Limb (tissue), 2 donors: ENCODE measurements at regions not wholly inside any gene's neighbourhood (a gene's known extent, or its start where the extent isn't known, plus 50 kb on each side); places are given as distances from the start of the nearest gene placed in this dataset.

ENCODE experiments used
- DNase-seq, 2 donors: peaks; one replicate each; pipeline ENCODE4 v3.0.0-alpha.2; 2016; ENCODE audit errors: extremely low spot score in 2 of 2

DNA sequence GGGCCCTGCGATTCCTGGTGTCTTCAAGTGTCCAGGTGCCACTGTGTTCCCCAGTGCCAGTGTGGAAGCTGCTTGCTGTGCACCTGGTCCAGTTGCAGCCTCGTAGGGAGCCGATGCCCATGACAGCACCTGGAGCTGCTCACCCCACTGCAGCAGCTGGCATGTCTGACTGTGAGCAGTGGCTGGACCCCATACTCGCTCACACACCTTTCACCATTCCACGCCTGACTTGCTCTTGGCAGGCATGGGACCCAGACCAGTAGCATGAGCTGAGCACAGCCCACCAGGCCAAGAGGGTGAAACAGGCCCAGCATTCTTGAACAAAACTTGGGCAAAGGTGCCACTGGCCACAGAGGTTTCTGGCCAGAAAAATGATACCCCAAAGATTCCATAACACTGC lies 124.5 kb upstream of the THY1 start:
- no peak for DNase-seq

DNA sequence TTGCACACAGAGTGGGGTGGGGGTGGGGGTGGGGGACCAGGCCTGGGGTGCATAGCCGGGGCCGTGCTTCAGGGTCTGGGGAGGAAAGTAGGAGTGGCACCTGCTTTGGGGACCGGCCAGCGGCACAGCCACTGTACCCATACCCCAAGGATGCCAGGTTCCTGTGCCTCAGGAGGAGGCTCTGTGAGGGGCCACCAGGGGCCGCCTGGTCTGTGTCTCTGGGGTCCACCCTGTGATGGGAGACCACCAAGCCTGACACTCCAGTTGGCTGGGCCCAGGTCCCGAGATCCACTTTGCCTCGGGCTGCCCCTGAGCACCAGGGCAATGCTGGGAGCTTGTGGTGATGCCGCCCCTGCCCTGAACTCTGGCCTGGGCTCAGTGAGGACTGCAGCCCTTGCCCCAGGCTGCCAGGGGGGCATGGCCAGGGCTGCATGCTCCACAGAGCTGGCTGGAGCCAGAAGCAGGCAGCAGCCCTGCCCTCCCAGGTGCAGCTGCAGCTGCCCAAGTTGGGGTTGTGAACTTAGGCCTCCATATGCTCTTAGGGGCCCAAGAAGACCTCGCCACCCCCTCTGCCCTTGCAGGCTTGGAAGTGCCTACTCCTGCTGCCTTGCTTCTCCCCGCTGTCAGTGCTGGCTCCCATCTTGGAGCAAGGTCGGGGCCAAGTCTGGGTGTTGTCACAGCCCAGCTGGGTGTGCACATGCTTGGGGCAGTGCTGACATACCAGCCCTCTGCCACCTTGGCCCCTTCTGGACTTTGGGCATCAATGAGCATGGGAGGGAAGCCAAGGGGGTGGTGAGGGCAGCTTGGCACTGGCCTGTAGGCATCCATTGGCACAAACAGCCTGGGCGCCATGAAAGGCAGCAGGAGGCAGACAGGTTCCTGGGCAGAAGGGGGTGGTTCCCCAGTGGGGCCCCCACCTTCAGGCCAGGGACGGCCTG lies 123.3 kb upstream of the THY1 start:
- no peak for DNase-seq

GRCh38 chr11:119540370-119541125 lies 117.6 kb upstream of the THY1 start:
- DNase-seq: no peak

DNA sequence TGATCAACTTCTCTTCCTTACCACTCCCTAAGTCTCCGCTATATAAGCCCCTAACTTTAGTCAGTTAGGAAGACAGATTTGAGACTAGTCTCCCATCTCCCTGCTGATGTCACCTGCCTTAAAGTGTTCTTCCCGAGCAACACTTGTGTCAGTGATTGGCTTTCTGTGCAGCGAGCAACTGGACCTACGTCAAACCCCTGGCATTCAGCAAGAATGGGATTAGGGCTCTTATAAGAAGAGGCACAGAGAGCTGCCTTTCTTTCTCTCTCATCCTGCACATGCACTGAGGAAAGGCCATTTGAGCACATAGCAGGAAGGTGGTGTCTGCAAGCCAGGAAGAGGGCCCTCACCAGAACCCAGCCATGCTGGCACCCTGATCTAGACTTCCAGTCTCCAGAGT lies 116.6 kb upstream of the THY1 start:
- DNase-seq: no peak

- DNase-seq: no peak
Measured at GRCh38 chr11:119538753-119539152, 115.8 kb upstream of the THY1 start.

GRCh38 chr11:119537306-119538253 lies 114.6 kb upstream of the THY1 start:
- DNase-seq: no peak

DNA sequence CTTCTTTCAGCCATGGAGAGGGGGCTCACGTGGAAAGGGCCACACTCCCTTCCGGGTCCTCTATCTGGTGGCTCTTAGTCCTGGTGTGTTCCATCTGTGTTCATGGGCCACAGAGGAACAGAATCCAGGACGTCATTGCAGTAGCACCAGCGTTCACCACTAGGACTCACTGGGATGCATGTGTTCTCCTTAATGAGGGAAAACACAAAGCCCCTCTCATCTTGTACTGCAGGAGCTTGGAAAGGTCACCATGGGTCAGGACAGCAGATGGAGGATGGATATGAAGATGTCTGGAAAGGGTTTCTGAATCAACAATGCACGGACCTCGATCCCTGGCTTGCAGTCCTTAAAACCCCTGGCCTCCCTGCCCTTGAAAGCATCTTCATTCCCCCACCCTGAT lies 113.8 kb upstream of the THY1 start:
- no peak for DNase-seq

GRCh38 chr11:119533921-119534736 lies 111.2 kb upstream of the THY1 start:
- DNase-seq: peak in 1 of 2 donors; percentile 80

- DNase-seq: no peak
Measured at GRCh38 chr11:119533462-119533861, 110.5 kb upstream of the THY1 start.

- no peak for DNase-seq
Measured at GRCh38 chr11:119532551-119532950, 109.6 kb upstream of the THY1 start.

DNA sequence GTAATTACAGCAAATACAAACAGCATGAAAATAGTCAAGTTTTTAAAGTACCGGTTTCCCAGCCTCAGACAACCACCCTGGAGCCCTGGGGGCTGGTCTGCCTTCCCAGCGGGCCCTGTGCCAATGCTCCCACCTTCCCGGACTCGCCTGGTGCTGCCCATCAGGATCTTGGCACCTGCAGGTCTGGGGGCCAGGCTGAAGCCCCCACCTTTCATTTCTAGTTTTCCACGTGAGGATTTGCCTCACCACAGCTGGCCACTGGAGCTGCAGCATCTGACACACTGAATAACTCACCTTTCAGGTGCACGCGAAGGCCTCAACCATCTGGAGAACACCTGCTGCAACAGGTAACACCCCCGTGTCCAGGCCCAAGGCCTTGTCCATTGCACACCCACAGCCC lies 108.7 kb upstream of the THY1 start:
- DNase-seq: no peak

DNA sequence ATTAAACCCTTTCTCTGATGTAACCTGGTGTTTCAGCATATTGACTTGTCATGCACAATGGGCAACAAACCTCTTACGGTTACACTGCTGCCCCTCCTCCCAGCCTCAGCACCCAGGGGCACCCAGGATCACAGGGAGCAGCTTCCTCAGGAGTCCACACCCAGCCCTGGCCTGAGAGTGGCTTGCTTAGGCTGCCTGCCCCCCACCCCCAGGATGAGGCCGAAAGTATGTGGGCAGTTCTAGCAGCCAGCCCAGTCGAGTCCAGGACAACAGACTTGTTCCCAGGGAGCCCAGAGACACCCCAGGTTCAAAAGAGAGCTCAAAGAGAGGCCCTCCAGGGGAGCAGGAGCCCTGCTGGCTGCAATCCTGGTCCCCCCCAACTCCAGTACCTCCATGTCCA lies 108.1 kb upstream of the THY1 start:
- no peak for DNase-seq

DNA sequence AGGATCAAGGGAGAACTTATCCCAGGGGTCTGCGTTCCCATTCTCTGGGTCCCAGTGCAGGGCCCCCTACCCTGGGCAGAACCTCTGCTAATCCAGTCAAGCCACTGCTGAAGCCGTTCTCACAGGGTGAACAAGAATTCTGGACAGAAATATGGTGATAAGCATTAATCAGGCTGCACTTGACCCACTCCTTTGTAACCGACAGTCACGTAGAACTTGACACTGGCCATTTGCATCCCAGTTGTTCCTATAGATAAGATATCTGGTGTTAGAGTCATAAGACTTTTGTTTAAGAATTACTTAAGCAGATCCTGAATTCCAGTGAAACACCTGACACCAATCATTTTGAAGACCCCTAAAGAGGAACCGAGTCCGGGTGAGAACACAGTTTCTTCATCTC lies 107.5 kb upstream of the THY1 start:
- no peak for DNase-seq

GRCh38 chr11:119529936-119530335 lies 107.0 kb upstream of the THY1 start:
- no peak for DNase-seq

- DNase-seq: no peak
Measured at GRCh38 chr11:119529063-119529845, 106.3 kb upstream of the THY1 start.

DNA sequence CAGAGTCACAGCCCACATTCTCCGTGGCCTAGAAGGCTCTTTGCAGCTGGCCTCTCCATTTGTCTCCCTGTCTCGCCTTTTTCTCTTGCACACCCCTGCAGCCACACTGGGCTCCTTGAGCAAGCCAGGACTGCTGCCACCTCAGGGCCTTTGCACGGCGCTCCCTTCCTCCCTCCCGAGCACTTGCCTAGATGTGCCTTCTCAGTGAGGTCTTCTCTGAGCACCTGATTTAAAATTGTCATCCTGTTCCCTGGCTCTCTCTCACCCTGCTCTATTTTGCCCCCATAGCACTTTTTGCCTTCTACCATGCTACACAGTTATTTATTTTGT lies 102.9 kb upstream of the THY1 start:
- no peak for DNase-seq

- no peak for DNase-seq
Measured at GRCh38 chr11:119525180-119525866, 102.4 kb upstream of the THY1 start.

DNA sequence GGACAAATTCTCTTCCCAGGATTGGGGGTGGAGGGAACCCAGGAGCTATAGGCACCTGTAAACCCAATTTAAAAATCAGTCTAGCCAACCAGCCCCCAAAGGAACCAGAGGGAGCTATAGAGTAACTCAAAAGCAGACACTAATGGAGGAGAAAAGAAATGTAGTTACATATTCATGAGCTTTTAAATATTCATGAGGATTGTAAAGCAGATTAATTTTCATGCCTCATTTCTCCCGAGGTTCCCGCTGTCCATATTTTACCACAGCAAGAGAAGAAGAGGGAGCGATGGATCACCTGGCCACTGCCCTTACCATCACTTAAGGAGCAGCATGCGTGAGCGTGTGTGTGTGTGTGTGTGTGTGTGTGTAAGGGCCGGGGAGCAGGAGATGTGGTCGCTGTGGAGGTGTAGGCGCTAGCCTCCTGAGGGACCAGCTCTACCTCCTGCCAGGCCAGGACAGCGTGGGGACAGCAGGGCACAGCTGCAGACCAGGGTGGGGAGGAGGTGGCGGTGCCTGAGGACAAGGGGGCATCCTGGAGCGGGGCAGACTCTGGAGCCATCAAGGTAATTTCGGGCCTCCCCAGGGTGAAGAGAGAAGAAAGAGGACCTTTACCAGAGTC lies 100.7 kb upstream of the THY1 start:
- no peak for DNase-seq

GRCh38 chr11:119522609-119523008 lies 99.6 kb upstream of the THY1 start:
- DNase-seq: no peak
